Progenitor cell of endocrine pancreas (in vitro differentiated cells): ENCODE measurements at regions not wholly inside any gene's neighbourhood (a gene's known extent, or its start where the extent isn't known, plus 50 kb on each side); places are given as distances from the start of the nearest gene placed in this dataset.

ENCODE experiments used
- DNase-seq: peaks from one replicate; pipeline ENCODE4 v3.0.0; 2021; ENCODE audit warnings: low spot score; ENCODE audit not compliant: unreplicated experiment
- H3K27ac Mint-ChIP-seq: 2 replicates; pipeline ENCODE4 v1.8.0; 2021; ENCODE audit warnings: mild to moderate bottlenecking, moderate library complexity, mixed read lengths
- H3K27me3 Mint-ChIP-seq: 2 replicates; pipeline ENCODE4 v1.8.0; 2021; ENCODE audit warnings: mixed read lengths
- H3K36me3 Mint-ChIP-seq: 2 replicates; pipeline ENCODE4 v1.8.0; 2022; ENCODE audit warnings: mixed read lengths; ENCODE audit not compliant: insufficient read depth
- H3K4me1 Mint-ChIP-seq: 2 replicates; pipeline ENCODE4 v1.8.0; 2021; ENCODE audit warnings: low read depth, mixed read lengths
- H3K4me3 Mint-ChIP-seq: 2 replicates; pipeline ENCODE4 v1.8.0; 2021; ENCODE audit warnings: low read depth, mild to moderate bottlenecking, moderate library complexity, mixed read lengths
- H3K9me3 Mint-ChIP-seq: 2 replicates; pipeline ENCODE4 v1.8.0; 2021; ENCODE audit warnings: low read depth, mixed read lengths
- TF ChIP-seq, protein P1 (sequence below): fragments of 200-600 bp; sonication (generic); IDR thresholded peaks from one replicate; pipeline ENCODE4 v1.5.0; 2021; ENCODE audit warnings: antibody characterized with exemption, mild to moderate bottlenecking; ENCODE audit not compliant: unreplicated experiment

DNA sequence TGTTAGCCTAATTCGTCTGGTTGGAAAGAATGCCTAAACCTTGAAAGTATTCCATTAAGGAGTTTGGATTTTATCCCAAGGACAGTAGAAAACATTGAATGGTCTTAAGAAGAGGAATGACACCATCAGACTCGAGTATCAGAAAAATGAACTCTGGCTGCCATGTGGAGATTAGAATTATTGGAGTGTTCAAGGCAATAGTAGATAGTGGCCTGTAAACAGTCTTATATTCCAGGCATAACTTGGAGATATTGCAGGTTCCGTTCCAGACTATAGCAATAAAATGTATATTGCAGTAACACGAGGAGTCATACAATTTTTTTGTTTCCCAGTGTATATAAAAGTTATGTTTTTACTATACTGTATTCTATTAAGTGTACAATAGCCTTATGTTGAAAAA is 130.9 kb downstream of the GDAP2 start:
- Mint-ChIP-seq H3K27me3 (no peaks in the 10 kb centered on the region), H3K9me3 (no peaks in the 10 kb centered on the region), H3K4me3 (no peak overlapping the region), H3K4me1 (peaks cover 1% of the 10 kb centered on the region), H3K27ac (no peak overlapping the region), H3K36me3 (no peaks in the 10 kb centered on the region)
- TF ChIP-seq, protein P1, sequence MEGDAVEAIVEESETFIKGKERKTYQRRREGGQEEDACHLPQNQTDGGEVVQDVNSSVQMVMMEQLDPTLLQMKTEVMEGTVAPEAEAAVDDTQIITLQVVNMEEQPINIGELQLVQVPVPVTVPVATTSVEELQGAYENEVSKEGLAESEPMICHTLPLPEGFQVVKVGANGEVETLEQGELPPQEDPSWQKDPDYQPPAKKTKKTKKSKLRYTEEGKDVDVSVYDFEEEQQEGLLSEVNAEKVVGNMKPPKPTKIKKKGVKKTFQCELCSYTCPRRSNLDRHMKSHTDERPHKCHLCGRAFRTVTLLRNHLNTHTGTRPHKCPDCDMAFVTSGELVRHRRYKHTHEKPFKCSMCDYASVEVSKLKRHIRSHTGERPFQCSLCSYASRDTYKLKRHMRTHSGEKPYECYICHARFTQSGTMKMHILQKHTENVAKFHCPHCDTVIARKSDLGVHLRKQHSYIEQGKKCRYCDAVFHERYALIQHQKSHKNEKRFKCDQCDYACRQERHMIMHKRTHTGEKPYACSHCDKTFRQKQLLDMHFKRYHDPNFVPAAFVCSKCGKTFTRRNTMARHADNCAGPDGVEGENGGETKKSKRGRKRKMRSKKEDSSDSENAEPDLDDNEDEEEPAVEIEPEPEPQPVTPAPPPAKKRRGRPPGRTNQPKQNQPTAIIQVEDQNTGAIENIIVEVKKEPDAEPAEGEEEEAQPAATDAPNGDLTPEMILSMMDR = no peak
- no peak for DNase-seq

DNA sequence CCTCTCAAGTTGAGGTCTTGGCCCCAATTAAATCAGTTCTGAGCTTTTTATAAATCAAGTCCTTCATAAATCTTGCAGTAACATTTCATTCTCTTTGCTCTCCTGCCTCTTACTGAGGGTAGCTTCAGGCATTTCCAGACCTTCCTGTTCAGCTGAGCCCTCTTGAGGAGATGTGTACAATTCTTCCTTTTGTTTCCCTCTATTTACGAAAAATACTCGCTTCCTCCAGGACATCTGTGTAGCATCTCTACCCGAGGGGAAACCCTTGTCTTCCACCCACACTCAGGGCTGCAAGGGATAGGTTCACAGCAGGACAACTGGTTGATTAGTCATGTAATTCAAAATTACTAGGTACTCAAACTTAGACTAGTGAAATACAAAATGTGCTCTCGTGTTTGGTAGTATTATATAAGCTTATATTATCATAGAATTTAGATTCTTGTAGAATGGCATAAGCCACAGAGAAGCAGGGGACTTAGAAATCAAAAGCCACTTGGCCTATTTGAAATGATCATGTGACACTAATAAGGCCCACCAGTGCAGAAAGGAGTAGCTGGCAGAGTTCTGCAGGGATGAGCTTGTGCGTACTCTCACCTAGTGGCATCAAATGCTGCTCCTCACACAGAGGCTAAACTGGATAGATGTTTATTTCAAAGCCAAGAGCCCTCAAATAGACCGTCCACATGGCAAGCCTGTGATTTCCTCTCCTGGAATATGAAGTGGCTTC is 126.7 kb downstream of the GDAP2 start:
- DNase-seq = no peak
- TF ChIP-seq, protein P1 = no peak
- Mint-ChIP-seq H3K36me3 (no peaks in the 10 kb centered on the region), H3K4me1 (no peaks in the 10 kb centered on the region), H3K27ac (no peak overlapping the region), H3K4me3 (no peak overlapping the region), H3K9me3 (no peaks in the 10 kb centered on the region), H3K27me3 (no peaks in the 10 kb centered on the region)

DNA sequence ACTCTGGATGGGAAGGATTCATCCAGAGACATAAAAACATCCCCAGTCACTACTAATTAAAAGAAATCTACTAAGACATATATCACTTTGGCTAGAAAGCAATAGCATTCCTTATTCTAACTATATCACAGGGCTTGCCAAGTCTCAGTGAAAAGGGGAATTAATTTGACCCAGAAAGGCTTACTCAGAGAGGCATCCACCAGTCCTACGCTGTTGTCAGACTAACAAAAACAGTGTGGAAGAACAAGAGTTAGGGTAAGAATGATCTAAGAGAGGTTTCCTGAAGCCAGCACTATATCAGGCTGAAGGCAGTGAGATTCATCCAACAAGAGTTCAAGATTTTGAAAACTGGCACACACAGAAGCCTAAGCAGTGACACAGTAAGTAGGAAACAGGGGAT is 126.1 kb downstream of the GDAP2 start:
- H3K36me3 Mint-ChIP-seq = no peaks in the 10 kb centered on the region
- TF ChIP-seq, protein P1 = no peak
- H3K9me3 Mint-ChIP-seq = no peaks in the 10 kb centered on the region
- no peak for DNase-seq
- H3K4me1 Mint-ChIP-seq = no peaks in the 10 kb centered on the region
- H3K27me3 Mint-ChIP-seq = no peaks in the 10 kb centered on the region
- no peak overlapping the region for H3K4me3 Mint-ChIP-seq
- H3K27ac Mint-ChIP-seq = no peak overlapping the region

DNA sequence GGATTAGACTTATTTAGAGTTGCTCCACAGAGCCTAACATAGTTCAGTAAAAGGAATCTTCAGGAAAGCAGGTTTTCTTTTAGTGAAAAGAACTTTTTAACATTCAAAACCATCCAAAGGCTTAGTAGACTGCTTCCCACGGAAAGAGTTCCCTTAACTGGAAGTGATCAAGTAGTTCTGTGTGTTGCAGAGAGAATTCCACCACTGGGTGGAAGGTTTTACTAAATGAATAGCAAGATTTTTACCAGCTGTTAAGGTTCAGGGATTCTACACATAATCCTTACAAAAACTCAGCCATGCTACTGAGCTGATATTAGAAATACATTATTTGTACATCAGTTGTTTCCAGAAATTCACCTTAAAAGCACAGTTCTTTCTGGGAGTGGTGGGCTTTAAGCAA is 119.7 kb downstream of the GDAP2 start:
- Mint-ChIP-seq H3K4me1 (peaks cover 3% of the 10 kb centered on the region), H3K4me3 (no peak overlapping the region), H3K27me3 (no peaks in the 10 kb centered on the region), H3K36me3 (no peaks in the 10 kb centered on the region), H3K9me3 (no peaks in the 10 kb centered on the region), H3K27ac (no peak overlapping the region)
- DNase-seq = no peak
- TF ChIP-seq, protein P1 = no peak

DNA sequence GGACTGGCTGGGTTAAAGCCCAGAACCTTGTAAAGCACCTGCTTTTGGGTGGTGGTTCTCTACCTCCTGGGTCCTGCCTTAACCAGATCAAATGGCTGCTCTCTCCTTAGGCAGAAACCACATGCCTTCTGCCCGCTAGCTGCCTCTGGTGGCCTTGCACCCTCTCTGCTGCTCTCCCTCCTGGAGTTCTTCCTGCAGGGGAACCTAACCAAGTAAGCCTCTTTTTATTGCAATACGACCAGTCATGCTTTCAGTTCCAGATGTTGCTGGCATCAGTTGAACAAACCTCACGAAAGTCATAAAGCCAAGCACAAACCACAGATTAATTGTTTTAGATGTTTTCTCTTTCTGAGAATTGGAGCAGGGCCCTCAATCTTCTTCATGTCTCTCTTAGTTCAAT is 118.9 kb downstream of the GDAP2 start:
- TF ChIP-seq, protein P1 = no peak
- Mint-ChIP-seq H3K36me3 (no peaks in the 10 kb centered on the region), H3K4me3 (no peak overlapping the region), H3K9me3 (no peaks in the 10 kb centered on the region), H3K27ac (no peak overlapping the region), H3K27me3 (no peaks in the 10 kb centered on the region), H3K4me1 (peaks cover 3% of the 10 kb centered on the region)
- no peak for DNase-seq
